Fibroblast of skin of abdomen (primary cell): ENCODE measurements at regions not wholly inside any gene's neighbourhood (a gene's known extent, or its start where the extent isn't known, plus 50 kb on each side); places are given as distances from the start of the nearest gene placed in this dataset.

Experiments
- DNase-seq: peaks from one replicate; pipeline ENCODE4 v3.0.0-alpha.2; 2013

DNA sequence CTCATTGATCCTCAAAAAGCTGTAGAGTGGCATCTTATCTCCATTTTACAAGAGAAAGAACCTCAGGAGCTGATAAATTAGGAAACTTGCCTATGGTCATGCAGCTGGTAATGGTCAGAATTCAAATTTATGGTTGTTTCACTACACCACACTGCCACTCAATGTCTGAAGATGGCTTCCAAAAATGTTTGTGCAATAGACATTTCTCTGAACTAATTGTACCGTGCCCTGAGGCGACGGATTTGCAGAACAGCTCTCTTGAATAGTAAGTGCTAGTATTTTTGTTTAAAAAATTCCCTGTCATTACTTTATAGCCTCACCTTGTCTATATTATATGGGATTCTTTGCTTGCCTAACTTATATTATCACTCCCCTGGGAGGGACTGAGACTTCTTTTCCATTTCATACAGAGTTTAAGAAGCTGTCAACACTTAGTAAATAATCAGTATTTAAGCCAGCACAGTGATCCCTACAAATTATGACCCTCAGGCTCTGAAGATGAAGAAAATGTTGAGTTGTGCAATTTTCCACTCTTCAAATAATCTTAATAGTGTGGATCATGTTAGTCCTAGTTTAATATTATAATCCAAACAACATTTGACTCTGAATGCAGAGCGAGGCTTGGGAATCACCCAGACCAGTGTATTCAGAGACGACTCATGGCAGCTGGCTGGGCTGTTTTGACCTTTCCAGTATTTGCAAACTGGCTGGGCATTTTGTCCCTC lies 346.6 kb downstream of the PTEN start:
- peak; percentile 61 for DNase-seq

DNA sequence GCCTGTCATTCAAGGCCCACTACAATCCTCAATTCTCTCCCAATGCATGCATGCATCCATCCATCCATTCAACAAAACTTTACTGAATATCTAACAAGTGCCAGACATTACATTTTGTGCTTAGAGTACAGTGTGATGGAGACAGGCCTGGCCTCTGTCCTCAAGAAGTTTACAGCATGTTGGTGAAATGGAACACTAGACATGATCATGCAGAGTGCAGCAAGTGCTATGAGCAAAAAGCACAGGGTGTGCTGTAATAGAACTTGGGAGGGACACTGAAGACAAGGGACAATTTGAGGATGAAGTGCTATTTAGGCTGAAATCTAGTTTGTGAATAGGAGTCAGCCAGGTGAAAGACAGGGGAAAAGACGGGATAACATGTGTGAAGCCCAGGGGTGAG lies 347.8 kb downstream of the PTEN start:
- no peak for DNase-seq

DNA sequence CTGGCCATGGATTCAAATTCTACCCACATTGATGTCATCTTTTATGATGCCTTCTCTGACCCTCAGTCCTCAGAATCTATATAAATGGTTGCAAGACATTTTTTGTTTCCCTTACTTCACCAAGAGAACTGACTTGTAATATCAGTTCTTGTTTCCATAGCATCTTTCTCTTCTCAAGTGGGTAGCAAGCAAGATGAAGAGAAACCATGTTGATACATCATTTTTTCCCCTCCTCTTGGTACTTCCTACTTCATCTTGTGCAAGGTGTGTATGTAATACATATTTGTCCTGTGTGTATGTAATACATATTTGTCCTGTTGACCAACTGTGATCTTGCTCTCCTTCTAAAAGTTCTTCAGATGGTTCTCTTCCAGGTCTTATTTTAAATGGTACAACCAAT lies 348.6 kb downstream of the PTEN start:
- DNase-seq = no peak

DNA sequence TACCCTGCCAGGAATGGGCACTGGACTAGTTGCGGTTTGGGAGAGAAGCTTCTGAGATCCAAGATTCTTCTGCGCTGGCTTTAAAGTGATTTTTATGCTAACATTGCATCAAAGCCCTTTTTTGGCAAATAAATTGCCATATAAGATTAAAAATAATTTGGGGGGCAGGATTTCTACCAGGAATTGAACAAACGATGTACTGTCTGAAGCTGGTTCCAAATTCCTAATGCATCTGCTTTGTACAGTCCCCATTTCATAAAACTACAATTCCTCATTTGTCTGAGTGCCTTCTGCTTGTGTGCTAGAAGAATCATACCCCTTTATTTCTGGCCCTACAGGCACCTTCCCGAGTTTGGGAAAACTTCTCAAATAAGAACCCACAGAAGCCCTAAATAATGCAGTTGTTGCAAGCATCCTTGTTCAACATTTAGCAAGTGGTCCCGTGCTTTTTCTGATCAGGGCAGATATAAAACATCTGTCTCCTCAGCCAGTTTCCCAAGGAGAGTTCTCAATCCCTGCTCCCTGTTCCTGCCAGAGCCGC lies 349.7 kb downstream of the PTEN start:
- DNase-seq = no peak

DNA sequence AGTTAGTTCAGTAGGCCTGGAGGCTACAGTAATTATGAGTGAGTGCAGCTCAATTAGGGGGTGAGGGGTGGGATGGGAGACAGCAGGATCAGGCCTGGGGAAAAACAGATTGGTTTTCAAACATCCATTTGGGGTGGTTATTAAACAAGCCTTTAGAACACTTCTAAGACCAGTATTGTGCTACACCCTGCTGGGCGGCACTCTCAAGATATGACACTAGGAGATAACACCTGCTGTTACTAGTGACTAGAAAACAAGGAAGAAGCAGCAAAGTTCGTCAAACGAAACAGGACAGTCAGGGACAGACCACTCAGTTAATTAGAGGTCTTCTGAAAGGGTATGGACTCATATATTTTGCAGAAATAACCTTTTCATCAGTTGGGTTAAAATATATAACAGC lies 353.6 kb downstream of the PTEN start:
- DNase-seq = no peak

DNA sequence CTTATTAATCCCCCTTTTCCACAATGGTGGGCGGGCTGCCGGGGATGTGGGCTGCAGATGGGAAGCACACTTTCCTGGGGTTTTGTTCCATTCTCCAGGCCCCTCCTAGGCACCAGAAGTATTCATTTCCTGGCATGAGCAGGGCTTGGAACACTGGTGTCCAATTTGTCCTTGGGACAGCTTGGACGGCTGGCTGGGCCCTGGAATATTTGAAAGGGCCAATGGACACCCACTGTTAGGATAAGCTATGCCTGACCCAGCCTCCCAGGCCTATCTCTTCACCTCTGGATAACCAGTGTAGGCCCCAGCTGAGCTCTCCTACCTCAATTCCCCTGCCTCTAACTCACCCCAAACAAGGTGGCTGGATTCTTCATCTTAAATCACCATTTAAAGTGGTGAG lies 354.9 kb downstream of the PTEN start:
- DNase-seq = no peak

DNA sequence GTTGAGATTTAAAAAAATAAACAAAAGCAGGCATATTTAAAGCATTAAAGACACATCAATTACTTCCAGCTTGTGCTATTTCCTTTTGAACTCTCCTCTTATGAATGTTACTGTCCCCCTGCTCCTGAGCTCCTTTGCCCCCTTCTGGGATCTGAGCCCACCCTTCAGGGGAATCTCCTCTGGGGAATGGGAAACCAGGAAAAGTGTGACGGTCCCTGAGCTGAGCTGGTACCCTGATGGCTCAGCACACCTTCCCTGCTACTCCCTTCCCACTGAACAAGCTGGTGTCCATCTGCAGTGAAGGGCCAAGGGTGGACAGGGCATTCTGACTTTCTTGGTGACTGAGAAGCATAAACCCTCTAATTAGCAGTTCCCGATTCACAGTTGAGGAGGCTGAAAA lies 356.3 kb downstream of the PTEN start:
- DNase-seq = no peak

- DNase-seq = no peak
Observed at GRCh38 chr10:88221010-88221973, 357.9 kb downstream of the PTEN start.

DNA sequence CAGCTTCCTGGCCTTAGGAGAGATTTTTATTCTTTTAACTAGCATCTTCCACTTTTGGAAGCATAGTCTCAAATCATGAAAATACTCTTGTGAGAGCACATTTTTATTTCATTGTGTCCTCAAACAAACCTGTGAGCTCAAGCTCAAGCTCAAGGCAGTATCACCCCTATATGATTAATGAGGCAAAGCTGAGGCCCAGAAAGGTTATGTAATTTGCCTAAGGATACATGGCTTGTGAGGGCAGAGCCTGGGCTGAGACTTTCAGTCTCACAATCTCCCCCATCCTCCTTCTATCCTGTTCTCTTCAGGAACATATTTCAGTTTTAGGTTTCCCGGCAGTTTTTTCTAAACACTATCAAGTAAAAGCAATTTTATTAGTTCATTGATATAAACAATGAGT lies 359.5 kb downstream of the PTEN start:
- DNase-seq = no peak
